CD4-positive, alpha-beta T cell (primary cell): ENCODE measurements at regions not wholly inside any gene's neighbourhood (a gene's known extent, or its start where the extent isn't known, plus 50 kb on each side); places are given as distances from the start of the nearest gene placed in this dataset.

ENCODE experiments used
- ATAC-seq: fragments of 200-7000 bp; cut with Tn5 transposase; one replicate; pipeline ENCODE4 v1.10.0; 2022; ENCODE audit warnings: mild to moderate bottlenecking; ENCODE audit not compliant: poor library complexity
- CTCF ChIA-PET: fragments of 350-600 bp; sonication (Branson Sonifier 250); formaldehyde crosslinking; loops from one replicate; lab custom pipeline; 2021; ENCODE audit warnings: antibody characterized with exemption, inconsistent platforms; lab: Charles Lee
- POLR2A ChIA-PET: fragments of 350-600 bp; sonication (Branson Sonifier 250); formaldehyde crosslinking; loops from one replicate; lab custom pipeline; 2021; ENCODE audit warnings: antibody characterized with exemption, inconsistent platforms; lab: Charles Lee
- DNase-seq, 14 experiments: peaks; one replicate each; pipeline ENCODE4 v3.0.0-alpha.2; 2013 to 2020; ENCODE audit warnings: mixed read lengths in 2 of 14
- H3K27ac ChIP-seq, 2 donors: one replicate each; pipeline versions ENCODE4 v1.5.1 to v1.7.0; 2013; ENCODE audit warnings: low read length in 2 of 2, low read depth in 1 of 2, mild to moderate bottlenecking in 1 of 2
- H3K27me3 ChIP-seq, 2 experiments: 1 replicate in 1 of 2; 2 replicates in 1 of 2; pipeline versions ENCODE4 v1.6.1 to v1.7.0; 2013; ENCODE audit warnings: low read length in 2 of 2, control low read depth in 1 of 2, mild to moderate bottlenecking in 1 of 2, moderate library complexity in 1 of 2; ENCODE audit not compliant: insufficient read depth in 2 of 2, control insufficient read depth in 1 of 2
- H3K36me3 ChIP-seq: one replicate; pipeline ENCODE4 v1.6.1; 2013; ENCODE audit warnings: low read length, control low read depth; ENCODE audit not compliant: insufficient read depth
- H3K4me1 ChIP-seq: one replicate; pipeline ENCODE4 v1.6.1; 2013; ENCODE audit warnings: low read length, control low read depth; ENCODE audit not compliant: insufficient read depth
- H3K4me3 ChIP-seq: one replicate; pipeline ENCODE4 v1.5.1; 2013; ENCODE audit warnings: mild to moderate bottlenecking, low read length, moderate library complexity
- H3K9me3 ChIP-seq, 2 experiments: 1 replicate in 1 of 2; 2 replicates in 1 of 2; pipeline versions ENCODE4 v1.6.1 to v1.7.0; 2013; ENCODE audit warnings: low read length in 2 of 2, mild to moderate bottlenecking in 2 of 2, control low read depth in 1 of 2, moderate library complexity in 1 of 2; ENCODE audit not compliant: control insufficient read depth in 1 of 2, insufficient read depth in 1 of 2
- H3K27ac Mint-ChIP-seq: one replicate; pipeline ENCODE4 v1.8.0; 2020; ENCODE audit warnings: mixed read lengths
- H3K27me3 Mint-ChIP-seq: one replicate; pipeline ENCODE4 v1.8.0; 2021; ENCODE audit warnings: mixed read lengths
- H3K36me3 Mint-ChIP-seq: one replicate; pipeline ENCODE4 v1.8.0; 2021; ENCODE audit warnings: low read depth, mixed read lengths
- H3K4me1 Mint-ChIP-seq: one replicate; pipeline ENCODE4 v1.8.0; 2021; ENCODE audit warnings: low read depth, mixed read lengths
- H3K4me3 Mint-ChIP-seq: one replicate; pipeline ENCODE4 v1.8.0; 2020; ENCODE audit warnings: mild to moderate bottlenecking, mixed read lengths
- H3K9me3 Mint-ChIP-seq: one replicate; pipeline ENCODE4 v1.8.0; 2020; ENCODE audit warnings: mixed read lengths
- CTCF ChIP-seq: fragments of 200-600 bp; IDR thresholded peaks from one replicate; pipeline ENCODE4 v1.8.0; 2022; ENCODE audit warnings: antibody characterized with exemption, mild to moderate bottlenecking
- intact Hi-C, 2 experiments: fragments of 100-400 bp; cut with DNase I in 1 of 2; cut with micrococcal nuclease in 1 of 2; formaldehyde crosslinking; loops; one replicate each; pipeline versions ENCODE4 v1.15.1 to v1.9.0; 2023 to 2025; cut with DNase I, micrococcal nuclease

- no peak overlapping the region for H3K4me3 ChIP-seq
- ChIA-PET CTCF (no interaction called here), POLR2A (no interaction called here)
- no peak for TF ChIP-seq CTCF
- Mint-ChIP-seq H3K4me1 (no peaks in the 10 kb centered on the region), H3K27ac (no peak overlapping the region), H3K36me3 (no peaks in the 10 kb centered on the region), H3K27me3 (no peaks in the 10 kb centered on the region), H3K4me3 (no peak overlapping the region), H3K9me3 (peaks cover 9% of the 10 kb centered on the region)
- H3K27ac ChIP-seq, result no peak overlapping the region
- no peaks in the 10 kb centered on the region for H3K4me1 ChIP-seq
- peaks cover 0 to 3% of the 10 kb centered on the region in 2 experiments for H3K9me3 ChIP-seq
- H3K36me3 ChIP-seq, result no peaks in the 10 kb centered on the region
- intact Hi-C loops, result no loop called here
- DNase-seq, result no peak
- no peak for ATAC-seq
- no peaks in the 10 kb centered on the region for H3K27me3 ChIP-seq
These were observed 1602.1 kb downstream of the SI start for GRCh38 chr3:163476179-163476578.

- no peak for TF ChIP-seq CTCF
- H3K4me1 Mint-ChIP-seq, result no peaks in the 10 kb centered on the region
- H3K27me3 Mint-ChIP-seq, result no peaks in the 10 kb centered on the region
- no peaks in the 10 kb centered on the region for H3K36me3 Mint-ChIP-seq
- H3K4me3 Mint-ChIP-seq, result no peak overlapping the region
- H3K27ac ChIP-seq, result no peak overlapping the region
- ATAC-seq (no peak), DNase-seq (no peak)
- no peaks in the 10 kb centered on the region for H3K4me1 ChIP-seq
- H3K27ac Mint-ChIP-seq, result no peak overlapping the region
- H3K27me3 ChIP-seq, result no peaks in the 10 kb centered on the region
- H3K4me3 ChIP-seq, result no peak overlapping the region
- H3K9me3 Mint-ChIP-seq, result peaks cover 9% of the 10 kb centered on the region
- peaks cover 0 to 3% of the 10 kb centered on the region in 2 experiments for H3K9me3 ChIP-seq
- intact Hi-C loops, result no loop called here
- CTCF ChIA-PET, result no interaction called here
- H3K36me3 ChIP-seq, result no peaks in the 10 kb centered on the region
- POLR2A ChIA-PET, result no interaction called here
These were observed 1603.5 kb downstream of the SI start for GRCh38 chr3:163474766-163475165.

GRCh38 chr3:163468531-163469335, 1609.6 kb downstream of the SI start:
- H3K9me3 ChIP-seq, result peaks cover 0 to 9% of the 10 kb centered on the region in 2 experiments
- ATAC-seq (no peak), DNase-seq (no peak)
- ChIA-PET CTCF (no interaction called here), POLR2A (no interaction called here)
- H3K4me3 ChIP-seq, result no peak overlapping the region
- TF ChIP-seq CTCF, result no peak
- Mint-ChIP-seq H3K4me1 (no peaks in the 10 kb centered on the region), H3K27ac (no peak overlapping the region), H3K9me3 (peaks cover 13% of the 10 kb centered on the region), H3K4me3 (no peak overlapping the region), H3K36me3 (no peaks in the 10 kb centered on the region), H3K27me3 (no peaks in the 10 kb centered on the region)
- intact Hi-C loops, result no loop called here
- no peaks in the 10 kb centered on the region for H3K27me3 ChIP-seq
- no peaks in the 10 kb centered on the region for H3K36me3 ChIP-seq
- H3K4me1 ChIP-seq, result no peaks in the 10 kb centered on the region
- H3K27ac ChIP-seq, result no peak overlapping the region
